ENCODE measurements at regions not wholly inside any gene's neighbourhood (a gene's known extent, or its start where the extent isn't known, plus 50 kb on each side); places are given as distances from the start of the nearest gene placed in this dataset.

DNA sequence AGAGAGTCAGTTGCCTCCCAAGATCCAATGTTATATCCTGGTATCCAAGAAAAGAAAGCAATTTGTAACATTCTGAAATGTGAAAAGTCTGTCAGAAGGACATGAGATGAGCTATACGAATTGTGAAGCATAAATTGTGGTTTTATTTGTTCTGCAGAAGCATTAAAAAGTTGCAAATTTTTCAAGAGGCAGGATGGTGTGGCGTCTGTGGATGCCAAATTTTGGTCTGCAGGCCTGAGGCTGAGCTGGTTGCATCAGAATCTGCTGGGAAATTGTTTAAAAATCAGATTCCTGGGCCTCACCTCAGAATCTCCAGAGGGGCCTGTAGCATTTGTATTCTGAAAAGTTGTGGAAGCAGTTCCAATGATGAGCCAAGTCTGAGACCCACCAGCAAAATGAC, 284.7 kb downstream of the NUAK1 start:
- intact Hi-C loops (cut with micrococcal nuclease): no loop called here
- H3K4me3 ChIP-seq (replicated peaks in 1 of 2; ENCODE audit: low read depth in 1 of 2, low read length in 2 of 2): no peak overlapping the region
- ChIA-PET RAD21 (ENCODE audit: low non-redundant PET in 1 of 2, low total read pairs in 2 of 2, uncharacterized antibody in 2 of 2, unreplicated experiment in 2 of 2) (no interaction called here), POLR2A (no interaction called here), CTCF (no interaction called here)
- TF ChIP-seq YY1 (IDR thresholded peaks at IDR 0.05; ENCODE audit: extremely low read depth, insufficient replicate concordance, low read depth, low read length): no peak
- no peak overlapping the region for H2AFZ ChIP-seq (ENCODE audit: low read depth, low read length, poor library complexity, severe bottlenecking)
- no peak overlapping the region for H3K9ac ChIP-seq (ENCODE audit: low read length)
- BruUV-seq (replicated peaks): no TSS peak
- no peak overlapping the region for H3K27ac ChIP-seq (ENCODE audit: low read depth, low read length)
- H3K4me2 ChIP-seq (ENCODE audit: low read length): no peak overlapping the region
- ATAC-seq (no peak), DNase-seq (ENCODE audit: low read depth, low spot score) (no peak)
- no peaks in the 10 kb centered on the region; the same call in 1 of the 2 replicates for H3K27me3 ChIP-seq (ENCODE audit: insufficient read depth, low read length)
- H3K9me2 ChIP-seq (ENCODE audit: insufficient read depth): no peaks in the 10 kb centered on the region
- H3K9me3 ChIP-seq (ENCODE audit: control insufficient read depth in 1 of 2, insufficient read depth in 1 of 2, low read depth in 1 of 2, low read length in 2 of 2): no peaks in the 10 kb centered on the region
- H3K36me3 ChIP-seq (ENCODE audit: control insufficient read depth in 1 of 2, insufficient read depth in 2 of 2, low read length in 2 of 2): no peaks in the 10 kb centered on the region
- H3K79me2 ChIP-seq (ENCODE audit: insufficient read depth, low read length): no peaks in the 10 kb centered on the region
- H4K20me1 ChIP-seq (ENCODE audit: insufficient read depth): no peaks in the 10 kb centered on the region
- H3K4me1 ChIP-seq (ENCODE audit: control insufficient read depth in 1 of 2, insufficient read depth in 2 of 2, low read length in 2 of 2): no peaks in the 10 kb centered on the region

DNA sequence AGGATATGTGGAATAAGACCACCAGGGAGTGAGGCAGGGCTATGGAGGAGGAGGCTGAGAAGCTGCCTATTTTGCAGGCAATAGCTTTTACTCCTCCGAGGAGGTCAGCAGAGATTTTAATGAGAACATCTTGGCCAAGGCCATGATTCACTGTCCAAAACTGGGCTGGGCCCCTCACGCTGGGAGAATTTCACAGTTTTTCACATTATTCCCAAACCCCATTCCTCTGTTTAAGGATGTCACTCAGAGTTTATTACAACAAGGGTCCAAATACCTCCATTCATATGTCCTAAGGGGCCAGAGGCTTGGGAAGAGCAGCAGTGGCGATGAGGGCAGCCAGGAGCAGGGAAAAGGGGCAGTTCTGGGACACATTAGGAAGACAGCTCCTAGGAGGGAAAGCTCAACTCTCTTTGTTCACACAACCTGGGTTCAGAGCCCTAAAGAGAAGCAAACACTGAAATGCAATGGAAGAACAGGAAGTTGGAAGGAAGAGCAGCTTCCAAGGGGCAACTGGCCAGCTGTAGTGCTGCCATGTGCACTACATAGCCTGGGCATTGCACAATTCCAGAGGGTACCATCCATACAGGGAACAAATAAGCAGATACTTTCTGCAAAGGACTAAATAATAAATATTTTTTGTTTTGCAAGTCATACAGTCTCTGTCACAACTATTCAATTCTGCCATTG, 283.2 kb downstream of the NUAK1 start:
- H2AFZ ChIP-seq (ENCODE audit: low read depth, low read length, poor library complexity, severe bottlenecking): no peak overlapping the region
- ChIA-PET POLR2A (no interaction called here), CTCF (no interaction called here), RAD21 (ENCODE audit: low non-redundant PET in 1 of 2, low total read pairs in 2 of 2, uncharacterized antibody in 2 of 2, unreplicated experiment in 2 of 2) (no interaction called here)
- no peaks in the 10 kb centered on the region for H3K36me3 ChIP-seq (ENCODE audit: control insufficient read depth in 1 of 2, insufficient read depth in 2 of 2, low read length in 2 of 2)
- ATAC-seq (no peak), DNase-seq (ENCODE audit: low read depth, low spot score) (no peak)
- H3K9ac ChIP-seq (ENCODE audit: low read length): no peak overlapping the region
- no peak overlapping the region for H3K4me2 ChIP-seq (ENCODE audit: low read length)
- H3K4me3 ChIP-seq (replicated peaks in 1 of 2; ENCODE audit: low read depth in 1 of 2, low read length in 2 of 2): no peak overlapping the region
- no peak overlapping the region for H3K27ac ChIP-seq (ENCODE audit: low read depth, low read length)
- H3K9me2 ChIP-seq (ENCODE audit: insufficient read depth): no peaks in the 10 kb centered on the region
- no TSS peak for BruUV-seq (replicated peaks)
- intact Hi-C loops (cut with micrococcal nuclease): no loop called here
- no peaks in the 10 kb centered on the region for H3K4me1 ChIP-seq (ENCODE audit: control insufficient read depth in 1 of 2, insufficient read depth in 2 of 2, low read length in 2 of 2)
- no peaks in the 10 kb centered on the region for H3K79me2 ChIP-seq (ENCODE audit: insufficient read depth, low read length)
- H3K27me3 ChIP-seq (ENCODE audit: insufficient read depth, low read length): no peaks in the 10 kb centered on the region; the same call in 1 of the 2 replicates
- H3K9me3 ChIP-seq (ENCODE audit: control insufficient read depth in 1 of 2, insufficient read depth in 1 of 2, low read depth in 1 of 2, low read length in 2 of 2): no peaks in the 10 kb centered on the region
- H4K20me1 ChIP-seq (ENCODE audit: insufficient read depth): no peaks in the 10 kb centered on the region
- TF ChIP-seq POLR2AphosphoS5 (IDR thresholded peaks at IDR 0.05; ENCODE audit: low read depth, low read length) (no peak), EZH2phosphoT487 (IDR thresholded peaks at IDR 0.05; ENCODE audit: borderline replicate concordance) (no peak), CBX3 (IDR thresholded peaks at IDR 0.05; ENCODE audit: low read depth) (no peak), POLR2A (IDR thresholded peaks at IDR 0.05; ENCODE audit: borderline replicate concordance, extremely low read depth, insufficient read depth, insufficient read length) (no peak), SRF (IDR thresholded peaks at IDR 0.05; ENCODE audit: low read depth) (no peak), REST (IDR thresholded peaks at IDR 0.05; ENCODE audit: low read depth) (no peak), ELF1 (IDR thresholded peaks at IDR 0.05; ENCODE audit: borderline replicate concordance, low read depth) (no peak), EZH2 (IDR thresholded peaks at IDR 0.05) (no peak), ZBTB33 (IDR thresholded peaks at IDR 0.05; ENCODE audit: extremely low read depth, insufficient replicate concordance, low read length) (no peak), ZNF274 (IDR thresholded peaks at IDR 0.05; ENCODE audit: low read depth, low read length) (no peak), TCF7L2 (IDR thresholded peaks at IDR 0.05; ENCODE audit: borderline replicate concordance, extremely low read depth, insufficient read depth, insufficient read length) (no peak)
